ENCODE measurements at regions not wholly inside any gene's neighbourhood (a gene's known extent, or its start where the extent isn't known, plus 50 kb on each side); places are given as distances from the start of the nearest gene placed in this dataset.

DNA sequence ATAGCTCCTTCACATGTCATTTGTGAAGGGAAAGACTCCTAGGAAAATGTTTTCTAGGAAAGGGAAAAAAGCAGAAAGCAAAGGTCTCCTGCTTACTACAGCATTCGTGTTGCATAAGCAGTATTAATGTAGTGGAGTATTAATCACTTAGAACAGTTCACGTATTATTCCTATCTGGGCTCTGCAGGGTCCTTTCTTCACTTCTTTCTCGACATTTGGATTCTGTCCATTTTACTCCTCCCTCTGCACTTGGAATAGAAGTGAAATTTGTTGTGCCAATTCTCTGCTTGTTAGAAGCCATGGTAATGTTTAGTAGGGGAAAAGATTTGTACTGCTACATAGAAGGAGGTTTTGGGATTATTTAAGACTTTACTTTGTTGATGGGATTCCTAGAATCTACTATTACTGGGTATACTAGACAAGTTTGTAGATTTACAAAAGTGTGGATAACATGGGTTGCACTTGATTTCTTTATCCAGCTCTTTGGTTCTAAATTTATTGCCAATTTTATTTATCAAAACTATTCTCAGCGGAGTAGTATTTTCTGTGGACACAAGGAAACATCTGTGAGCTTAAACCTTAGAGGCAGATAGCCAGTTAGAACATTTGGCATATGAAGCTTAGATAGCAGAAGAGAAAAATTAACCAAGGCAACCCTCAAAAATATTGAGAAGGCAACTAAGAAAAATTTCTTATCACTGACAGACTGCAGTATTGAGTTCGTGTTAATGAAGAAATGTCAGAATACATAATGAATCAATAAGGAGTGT, 108.4 kb upstream of the ESR1 start:
- ChIA-PET POLR2A (no interaction called here), CTCF (interaction anchor here (0.6 to 0.7 kb wide), 2 partner anchors 136 to 1150 kb away, joined by 4 read pairs; no protein-coding TSS in a partner anchor)
- no peaks in the 10 kb centered on the region for H3K36me3 ChIP-seq (ENCODE audit: control insufficient read depth in 4 of 4, insufficient read depth in 4 of 4, low read length in 3 of 4)
- H3K9me3 ChIP-seq (ENCODE audit: control extremely low read depth in 1 of 5, control insufficient read depth in 4 of 5, insufficient read depth in 2 of 5, low read depth in 1 of 5, low read length in 4 of 5): no peaks in the 10 kb centered on the region
- H3K27ac ChIP-seq (ENCODE audit: insufficient read depth in 1 of 2, low read depth in 1 of 2, low read length in 2 of 2, poor library complexity in 1 of 2, severe bottlenecking in 2 of 2): no peak overlapping the region
- no peaks in the 10 kb centered on the region for H3K27me3 ChIP-seq (replicated peaks in 2 of 5; ENCODE audit: control insufficient read depth in 4 of 5, insufficient read depth in 5 of 5, low read length in 4 of 5)
- H3K4me3 ChIP-seq (ENCODE audit: control insufficient read depth in 1 of 7, extremely low read depth in 1 of 7, insufficient read depth in 4 of 7, low read depth in 2 of 7, low read length in 6 of 7): no peak overlapping the region
- WGBS (ENCODE audit: insufficient coverage): 83% methylated on average over 2 of the region's 5 CpGs
- no peak for DNase-seq
- no peaks in the 10 kb centered on the region for H3K4me1 ChIP-seq (ENCODE audit: control extremely low read depth in 1 of 4, control insufficient read depth in 4 of 4, insufficient read depth in 4 of 4, low read length in 3 of 4)

DNA sequence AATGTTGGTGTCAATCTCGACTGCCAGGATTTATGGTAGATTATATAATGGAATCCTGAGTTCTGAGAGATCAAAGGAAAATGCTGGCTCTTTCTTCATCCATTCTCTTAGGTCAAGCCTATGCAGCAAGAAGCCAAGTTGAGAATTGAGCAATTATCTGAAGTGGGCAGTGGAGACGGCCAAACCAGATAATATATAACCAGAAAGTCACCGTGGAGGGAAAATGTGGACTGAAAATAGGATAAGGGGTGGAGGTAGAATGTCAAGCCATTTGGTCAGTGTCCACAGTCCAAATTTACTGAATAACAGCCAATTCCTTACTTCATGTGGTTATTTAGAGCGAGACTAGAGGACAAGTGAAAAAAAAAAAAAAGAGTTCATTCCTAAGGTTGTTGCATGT, 107.8 kb upstream of the ESR1 start:
- ChIA-PET POLR2A (no interaction called here), CTCF (no interaction called here)
- H3K9me3 ChIP-seq (ENCODE audit: control extremely low read depth in 1 of 5, control insufficient read depth in 4 of 5, insufficient read depth in 2 of 5, low read depth in 1 of 5, low read length in 4 of 5): no peaks in the 10 kb centered on the region
- no peaks in the 10 kb centered on the region for H3K36me3 ChIP-seq (ENCODE audit: control insufficient read depth in 4 of 4, insufficient read depth in 4 of 4, low read length in 3 of 4)
- H3K4me1 ChIP-seq (ENCODE audit: control extremely low read depth in 1 of 4, control insufficient read depth in 4 of 4, insufficient read depth in 4 of 4, low read length in 3 of 4): no peaks in the 10 kb centered on the region
- H3K27me3 ChIP-seq (replicated peaks in 2 of 5; ENCODE audit: control insufficient read depth in 4 of 5, insufficient read depth in 5 of 5, low read length in 4 of 5): no peaks in the 10 kb centered on the region
- WGBS (ENCODE audit: insufficient coverage): 100% methylated on average over 2 of the region's 4 CpGs
- H3K27ac ChIP-seq (ENCODE audit: insufficient read depth in 1 of 2, low read depth in 1 of 2, low read length in 2 of 2, poor library complexity in 1 of 2, severe bottlenecking in 2 of 2): no peak overlapping the region
- no peak overlapping the region for H3K4me3 ChIP-seq (ENCODE audit: control insufficient read depth in 1 of 7, extremely low read depth in 1 of 7, insufficient read depth in 4 of 7, low read depth in 2 of 7, low read length in 6 of 7)
- no peak for DNase-seq

DNA sequence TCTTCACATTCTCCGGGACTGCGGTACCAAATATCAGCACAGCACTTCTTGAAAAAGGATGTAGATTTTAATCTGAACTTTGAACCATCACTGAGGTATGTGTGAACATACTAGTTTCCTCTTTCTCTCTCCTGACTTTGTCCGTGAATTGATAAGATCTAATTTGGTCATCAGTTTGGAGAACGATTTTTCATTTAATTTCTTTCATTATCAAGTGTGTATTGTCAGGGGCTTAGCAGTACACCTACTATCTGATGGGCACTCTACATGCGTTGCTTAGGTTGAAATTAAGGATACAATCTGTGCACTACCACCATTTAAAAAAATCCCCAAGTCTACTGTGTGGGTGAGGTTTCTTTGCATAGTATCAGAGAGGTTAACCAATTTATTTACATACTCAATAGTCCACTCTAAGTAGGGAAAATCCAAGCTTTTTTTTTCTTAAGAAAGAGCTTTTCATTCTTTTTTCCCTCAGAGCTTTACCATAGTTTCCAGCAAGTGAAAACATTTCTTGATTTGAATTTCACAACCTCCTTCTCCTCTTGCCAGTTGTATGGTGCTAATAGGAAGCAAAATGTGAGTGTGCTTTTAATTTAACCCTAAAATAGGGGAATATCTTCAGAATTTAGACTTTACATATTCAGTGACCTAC, 105.4 kb upstream of the ESR1 start:
- ChIA-PET POLR2A (no interaction called here), CTCF (no interaction called here)
- H3K27me3 ChIP-seq (replicated peaks in 2 of 5; ENCODE audit: control insufficient read depth in 4 of 5, insufficient read depth in 5 of 5, low read length in 4 of 5): no peaks in the 10 kb centered on the region
- 90% methylated on average over 3 of the region's 5 CpGs for WGBS (ENCODE audit: insufficient coverage)
- no peak overlapping the region for H3K27ac ChIP-seq (ENCODE audit: insufficient read depth in 1 of 2, low read depth in 1 of 2, low read length in 2 of 2, poor library complexity in 1 of 2, severe bottlenecking in 2 of 2)
- no peaks in the 10 kb centered on the region for H3K36me3 ChIP-seq (ENCODE audit: control insufficient read depth in 4 of 4, insufficient read depth in 4 of 4, low read length in 3 of 4)
- no peak for DNase-seq
- no peak overlapping the region for H3K4me3 ChIP-seq (ENCODE audit: control insufficient read depth in 1 of 7, extremely low read depth in 1 of 7, insufficient read depth in 4 of 7, low read depth in 2 of 7, low read length in 6 of 7)
- peaks cover 0 to 7% (median 6%) of the 10 kb centered on the region in 4 experiments for H3K4me1 ChIP-seq (ENCODE audit: control extremely low read depth in 1 of 4, control insufficient read depth in 4 of 4, insufficient read depth in 4 of 4, low read length in 3 of 4)
- no peaks in the 10 kb centered on the region for H3K9me3 ChIP-seq (ENCODE audit: control extremely low read depth in 1 of 5, control insufficient read depth in 4 of 5, insufficient read depth in 2 of 5, low read depth in 1 of 5, low read length in 4 of 5)

DNA sequence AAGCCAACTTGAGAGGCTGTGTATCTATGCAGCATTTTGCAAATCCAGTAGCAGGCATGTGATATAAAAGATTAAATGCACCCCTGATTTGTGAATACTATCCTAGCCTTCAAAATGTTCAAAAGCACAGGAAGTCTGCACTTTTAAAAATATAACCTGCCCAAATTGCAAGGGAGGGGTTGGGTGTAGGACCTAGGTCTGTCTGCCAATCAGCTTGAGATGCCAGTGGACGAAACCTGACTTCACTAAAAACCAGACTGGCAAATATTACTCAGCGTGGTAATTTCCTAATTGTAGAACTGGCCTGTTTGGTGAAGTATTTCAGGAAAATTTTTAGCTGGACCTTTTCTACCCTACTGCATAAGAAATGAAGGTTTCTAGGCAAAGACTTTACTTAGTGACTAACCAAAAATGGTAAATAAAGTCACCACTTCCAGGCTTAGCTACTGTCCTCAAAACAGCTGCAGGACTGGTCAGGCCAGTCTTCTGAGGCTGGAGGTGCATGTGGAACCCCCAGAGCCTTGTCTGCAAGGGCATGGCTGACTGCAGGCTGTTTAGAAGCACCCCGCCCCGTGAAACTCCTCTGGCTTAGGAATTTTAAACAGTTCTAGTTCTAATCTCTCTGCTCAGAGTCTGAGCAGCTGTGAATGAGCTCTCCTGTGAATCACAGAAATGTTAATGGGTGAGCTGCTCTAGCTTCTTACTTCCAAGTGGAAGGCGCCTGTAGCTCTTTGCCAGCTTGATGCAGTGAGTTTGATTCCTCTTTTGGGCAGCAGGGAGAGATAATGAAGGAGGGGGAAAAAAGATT, 104.4 kb upstream of the ESR1 start:
- no peaks in the 10 kb centered on the region for H3K9me3 ChIP-seq (ENCODE audit: control extremely low read depth in 1 of 5, control insufficient read depth in 4 of 5, insufficient read depth in 2 of 5, low read depth in 1 of 5, low read length in 4 of 5)
- no peak overlapping the region for H3K4me3 ChIP-seq (ENCODE audit: control insufficient read depth in 1 of 7, extremely low read depth in 1 of 7, insufficient read depth in 4 of 7, low read depth in 2 of 7, low read length in 6 of 7)
- ChIA-PET POLR2A (no interaction called here), CTCF (no interaction called here)
- no peaks in the 10 kb centered on the region for H3K36me3 ChIP-seq (ENCODE audit: control insufficient read depth in 4 of 4, insufficient read depth in 4 of 4, low read length in 3 of 4)
- H3K27me3 ChIP-seq (replicated peaks in 2 of 5; ENCODE audit: control insufficient read depth in 4 of 5, insufficient read depth in 5 of 5, low read length in 4 of 5): no peaks in the 10 kb centered on the region
- 97% methylated on average over 5 of the region's 5 CpGs for WGBS (ENCODE audit: insufficient coverage)
- H3K4me1 ChIP-seq (ENCODE audit: control extremely low read depth in 1 of 4, control insufficient read depth in 4 of 4, insufficient read depth in 4 of 4, low read length in 3 of 4): peaks cover 0 to 7% (median 6%) of the 10 kb centered on the region in 4 experiments
- no peak overlapping the region for H3K27ac ChIP-seq (ENCODE audit: insufficient read depth in 1 of 2, low read depth in 1 of 2, low read length in 2 of 2, poor library complexity in 1 of 2, severe bottlenecking in 2 of 2)
- no peak for DNase-seq

DNA sequence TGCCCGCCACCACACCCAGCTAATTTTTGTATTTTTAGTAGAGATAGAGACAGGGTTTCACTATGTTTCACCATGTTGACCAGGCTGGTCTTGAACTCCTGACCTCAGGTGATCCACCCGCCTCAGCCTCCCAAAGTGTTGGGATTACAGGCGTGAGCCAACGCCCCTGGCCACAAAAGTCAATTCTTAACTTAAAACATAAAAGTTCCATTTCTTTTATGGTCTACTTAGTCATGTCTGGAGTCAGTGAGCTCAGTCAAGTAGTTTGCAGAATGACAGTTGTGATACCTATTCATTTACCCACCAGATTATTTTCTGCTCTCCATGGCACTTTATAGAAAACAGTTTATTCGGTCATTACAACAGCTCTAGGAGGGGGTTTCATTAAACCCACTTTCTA, 103.1 kb upstream of the ESR1 start:
- H3K27ac ChIP-seq (ENCODE audit: insufficient read depth in 1 of 2, low read depth in 1 of 2, low read length in 2 of 2, poor library complexity in 1 of 2, severe bottlenecking in 2 of 2): no peak overlapping the region
- peaks cover 0 to 7% (median 6%) of the 10 kb centered on the region in 4 experiments for H3K4me1 ChIP-seq (ENCODE audit: control extremely low read depth in 1 of 4, control insufficient read depth in 4 of 4, insufficient read depth in 4 of 4, low read length in 3 of 4)
- WGBS (ENCODE audit: insufficient coverage): 100% methylated on average over 1 of the region's 5 CpGs
- DNase-seq: no peak
- ChIA-PET CTCF (interaction anchor here (1.7 kb wide), 1 partner anchor 11 kb away, joined by 5 read pairs; no protein-coding TSS in a partner anchor), POLR2A (no interaction called here)
- H3K36me3 ChIP-seq (ENCODE audit: control insufficient read depth in 4 of 4, insufficient read depth in 4 of 4, low read length in 3 of 4): no peaks in the 10 kb centered on the region
- no peak overlapping the region for H3K4me3 ChIP-seq (ENCODE audit: control insufficient read depth in 1 of 7, extremely low read depth in 1 of 7, insufficient read depth in 4 of 7, low read depth in 2 of 7, low read length in 6 of 7)
- no peaks in the 10 kb centered on the region for H3K27me3 ChIP-seq (replicated peaks in 2 of 5; ENCODE audit: control insufficient read depth in 4 of 5, insufficient read depth in 5 of 5, low read length in 4 of 5)
- H3K9me3 ChIP-seq (ENCODE audit: control extremely low read depth in 1 of 5, control insufficient read depth in 4 of 5, insufficient read depth in 2 of 5, low read depth in 1 of 5, low read length in 4 of 5): no peaks in the 10 kb centered on the region

DNA sequence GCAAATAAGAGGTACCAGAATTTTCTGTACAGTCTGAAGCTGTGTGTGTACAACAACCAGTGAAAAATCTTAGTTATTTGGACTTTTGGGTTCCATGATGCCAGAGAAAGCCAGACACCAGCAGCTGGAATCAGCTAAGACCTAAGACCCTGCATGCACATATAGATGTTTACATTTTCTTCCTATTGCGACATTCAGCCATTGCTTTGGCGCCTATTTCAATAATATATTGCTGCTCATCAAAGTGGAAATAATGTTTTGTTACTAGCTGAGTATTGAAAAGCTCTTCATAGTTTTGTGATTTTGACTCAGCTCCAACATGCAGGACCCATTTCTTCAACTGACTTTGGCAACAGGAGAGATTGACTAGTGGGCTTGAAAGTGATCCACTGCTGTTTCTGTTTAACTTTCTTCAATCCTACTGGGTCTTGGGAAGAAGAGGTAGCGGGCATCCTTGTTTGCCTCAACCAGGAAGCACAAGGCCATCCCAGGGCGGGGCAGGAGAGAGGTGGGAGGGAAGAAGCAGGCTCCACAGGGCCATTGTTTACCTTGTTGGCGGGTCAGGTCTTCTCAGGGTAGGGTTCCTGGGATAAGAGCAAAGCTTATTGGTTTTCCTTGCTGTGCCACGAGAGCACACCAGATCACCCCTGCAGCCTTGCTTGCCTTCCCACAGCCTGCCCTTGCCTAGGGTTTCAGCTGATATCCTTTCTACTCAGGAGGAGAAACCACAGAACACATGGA, 101.3 kb upstream of the ESR1 start:
- peaks cover 0 to 7% (median 6%) of the 10 kb centered on the region in 4 experiments for H3K4me1 ChIP-seq (ENCODE audit: control extremely low read depth in 1 of 4, control insufficient read depth in 4 of 4, insufficient read depth in 4 of 4, low read length in 3 of 4)
- WGBS (ENCODE audit: insufficient coverage): 65% methylated on average over 3 of the region's 6 CpGs
- CTCF ChIA-PET: interaction anchor here (1.7 kb wide), 1 partner anchor 15 kb away, joined by 5 read pairs; no protein-coding TSS in a partner anchor
- POLR2A ChIA-PET: interaction anchor here (0.6 kb wide), 1 partner anchor 47 kb away, joined by 4 read pairs; no protein-coding TSS in a partner anchor
- no peaks in the 10 kb centered on the region for H3K36me3 ChIP-seq (ENCODE audit: control insufficient read depth in 4 of 4, insufficient read depth in 4 of 4, low read length in 3 of 4)
- H3K27me3 ChIP-seq (replicated peaks in 2 of 5; ENCODE audit: control insufficient read depth in 4 of 5, insufficient read depth in 5 of 5, low read length in 4 of 5): no peaks in the 10 kb centered on the region
- no peak for DNase-seq
- H3K9me3 ChIP-seq (ENCODE audit: control extremely low read depth in 1 of 5, control insufficient read depth in 4 of 5, insufficient read depth in 2 of 5, low read depth in 1 of 5, low read length in 4 of 5): no peaks in the 10 kb centered on the region
- no peak overlapping the region for H3K4me3 ChIP-seq (ENCODE audit: control insufficient read depth in 1 of 7, extremely low read depth in 1 of 7, insufficient read depth in 4 of 7, low read depth in 2 of 7, low read length in 6 of 7)
- no peak overlapping the region for H3K27ac ChIP-seq (ENCODE audit: insufficient read depth in 1 of 2, low read depth in 1 of 2, low read length in 2 of 2, poor library complexity in 1 of 2, severe bottlenecking in 2 of 2)

All from common myeloid progenitor, CD34-positive (primary cell).